Panc1 (cell line): ENCODE measurements at regions not wholly inside any gene's neighbourhood (a gene's known extent, or its start where the extent isn't known, plus 50 kb on each side); places are given as distances from the start of the nearest gene placed in this dataset.

ENCODE experiments used
- CTCF ChIP-seq: fragments of 450-650 bp; IDR thresholded peaks from 2 replicates; pipeline ENCODE4 v1.5.1; 2017; ENCODE audit warnings: mild to moderate bottlenecking
- SIN3A ChIP-seq: IDR thresholded peaks from 2 replicates; pipeline ENCODE4 v1.6.1; 2012; ENCODE audit warnings: low read depth, mild to moderate bottlenecking, low read length, moderate library complexity, borderline replicate concordance; ENCODE audit not compliant: insufficient read depth
- TCF7L2 ChIP-seq: IDR thresholded peaks from 2 replicates; pipeline ENCODE4 v1.6.1; 2011; ENCODE audit warnings: mild to moderate bottlenecking, low read depth, low read length, inconsistent platforms

GRCh38 chr18:39186008-39186407 lies 1620.4 kb upstream of the CELF4 start:
- TF ChIP-seq CTCF (no peak), TCF7L2 (no peak), SIN3A (no peak)
